ENCODE measurements at regions not wholly inside any gene's neighbourhood (a gene's known extent, or its start where the extent isn't known, plus 50 kb on each side); places are given as distances from the start of the nearest gene placed in this dataset.
"Not testable (repeated sequence)": the region's sequence is repeated elsewhere in the genome, so short reads cannot be mapped to it uniquely, and the experiment has no call there.

DNA sequence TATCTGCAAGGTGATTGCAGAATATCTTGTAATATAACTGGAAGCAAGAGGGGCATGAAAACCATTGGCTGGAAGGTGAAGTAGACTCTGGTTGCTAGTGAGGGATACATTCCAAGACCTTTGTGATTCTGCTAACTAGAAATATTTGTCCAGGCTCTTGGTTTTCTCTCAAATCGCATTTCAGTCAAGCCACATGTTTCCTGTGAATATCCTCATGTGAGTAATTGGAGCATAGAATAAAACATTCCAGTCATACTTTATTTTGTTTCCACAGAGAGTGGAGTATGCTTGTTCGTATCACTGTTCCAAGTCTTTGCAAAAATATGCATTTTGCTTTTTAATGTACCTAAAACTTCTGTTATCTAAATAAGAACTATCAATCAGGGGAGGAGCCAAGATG, 850.0 kb downstream of the EPHA3 start:
- no peak for TF ChIP-seq POLR2AphosphoS5 (IDR thresholded peaks at IDR 0.05; ENCODE audit: insufficient read depth, low read depth, low read length)
- no peak for TF ChIP-seq JUN (IDR thresholded peaks at IDR 0.05; ENCODE audit: borderline replicate concordance, insufficient read depth, insufficient read length, low read depth)
- TF ChIP-seq FOS (IDR thresholded peaks at IDR 0.05; ENCODE audit: borderline replicate concordance, insufficient read depth, low read length), result no peak
- no peak for TF ChIP-seq MYC (IDR thresholded peaks at IDR 0.05; ENCODE audit: low read depth, low read length)
- no peak for TF ChIP-seq POLR2A (IDR thresholded peaks at IDR 0.05; ENCODE audit: low read depth, low read length)
- TF ChIP-seq GATA2 (IDR thresholded peaks at IDR 0.05; ENCODE audit: insufficient read depth, insufficient read length, low read depth, low read length), result no peak
- TF ChIP-seq, protein P1, sequence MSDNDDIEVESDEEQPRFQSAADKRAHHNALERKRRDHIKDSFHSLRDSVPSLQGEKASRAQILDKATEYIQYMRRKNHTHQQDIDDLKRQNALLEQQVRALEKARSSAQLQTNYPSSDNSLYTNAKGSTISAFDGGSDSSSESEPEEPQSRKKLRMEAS (IDR thresholded peaks at IDR 0.05; ENCODE audit: insufficient read depth, insufficient read length), result no peak
- no peak for TF ChIP-seq EZH2 (IDR thresholded peaks at IDR 0.05; ENCODE audit: borderline replicate concordance, low read depth, low read length, severe bottlenecking)
- TF ChIP-seq, protein P2, sequence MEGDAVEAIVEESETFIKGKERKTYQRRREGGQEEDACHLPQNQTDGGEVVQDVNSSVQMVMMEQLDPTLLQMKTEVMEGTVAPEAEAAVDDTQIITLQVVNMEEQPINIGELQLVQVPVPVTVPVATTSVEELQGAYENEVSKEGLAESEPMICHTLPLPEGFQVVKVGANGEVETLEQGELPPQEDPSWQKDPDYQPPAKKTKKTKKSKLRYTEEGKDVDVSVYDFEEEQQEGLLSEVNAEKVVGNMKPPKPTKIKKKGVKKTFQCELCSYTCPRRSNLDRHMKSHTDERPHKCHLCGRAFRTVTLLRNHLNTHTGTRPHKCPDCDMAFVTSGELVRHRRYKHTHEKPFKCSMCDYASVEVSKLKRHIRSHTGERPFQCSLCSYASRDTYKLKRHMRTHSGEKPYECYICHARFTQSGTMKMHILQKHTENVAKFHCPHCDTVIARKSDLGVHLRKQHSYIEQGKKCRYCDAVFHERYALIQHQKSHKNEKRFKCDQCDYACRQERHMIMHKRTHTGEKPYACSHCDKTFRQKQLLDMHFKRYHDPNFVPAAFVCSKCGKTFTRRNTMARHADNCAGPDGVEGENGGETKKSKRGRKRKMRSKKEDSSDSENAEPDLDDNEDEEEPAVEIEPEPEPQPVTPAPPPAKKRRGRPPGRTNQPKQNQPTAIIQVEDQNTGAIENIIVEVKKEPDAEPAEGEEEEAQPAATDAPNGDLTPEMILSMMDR (IDR thresholded peaks at IDR 0.05; ENCODE audit: extremely low read depth in 1 of 2, insufficient read depth in 1 of 2, low read depth in 1 of 2, low read length in 2 of 2), result no peak
- DNase-seq (ENCODE audit: low read depth, low spot score) (no peak), FAIRE-seq (no peak)
- no TSS peak for BruUV-seq (replicated peaks)
- Histone ChIP-seq H3K9ac (replicated peaks; ENCODE audit: extremely low read depth, insufficient read depth, low read length) (no peak overlapping the region), H3K79me2 (ENCODE audit: control insufficient read depth, insufficient read depth, low read length) (no peaks in the 10 kb centered on the region), H4K20me1 (replicated peaks; ENCODE audit: control insufficient read depth, extremely low read depth, insufficient read depth, low read length) (no peaks in the 10 kb centered on the region), H3K27me3 (ENCODE audit: control insufficient read depth in 2 of 2, insufficient read depth in 2 of 2, low read length in 2 of 2) (no peaks in the 10 kb centered on the region), H3K9me1 (replicated peaks; ENCODE audit: control insufficient read depth, extremely low read depth, insufficient read depth, low read length) (no peaks in the 10 kb centered on the region), H3K9me3 (replicated peaks; ENCODE audit: control insufficient read depth, insufficient read depth, low read length) (peaks cover 6% of the 10 kb centered on the region), H2AFZ (ENCODE audit: low read depth, low read length) (no peak overlapping the region), H3K36me3 (ENCODE audit: control insufficient read depth in 2 of 2, extremely low read depth in 1 of 2, insufficient read depth in 2 of 2, low read length in 2 of 2) (no peaks in the 10 kb centered on the region), H3K27ac (ENCODE audit: insufficient read depth, low read depth, low read length) (no peak overlapping the region), H3K4me1 (ENCODE audit: control insufficient read depth, extremely low read depth, insufficient read depth, low read length) (no peaks in the 10 kb centered on the region), H3K4me3 (replicated peaks in 1 of 3; ENCODE audit: insufficient read depth in 1 of 3, low read depth in 1 of 3, low read length in 3 of 3) (no peak overlapping the region), H3K4me2 (ENCODE audit: insufficient read depth, low read length) (no peak overlapping the region)
- CTCF ChIA-PET, result no interaction called here
- POLR2A ChIA-PET, result no interaction called here
- intact Hi-C loops (cut with micrococcal nuclease) (no loop called here), dilution Hi-C loops (cut with MboI; ENCODE audit: extremely low pct_ligation_motif_present, low sequenced_read_pairs) (no loop called here)

DNA sequence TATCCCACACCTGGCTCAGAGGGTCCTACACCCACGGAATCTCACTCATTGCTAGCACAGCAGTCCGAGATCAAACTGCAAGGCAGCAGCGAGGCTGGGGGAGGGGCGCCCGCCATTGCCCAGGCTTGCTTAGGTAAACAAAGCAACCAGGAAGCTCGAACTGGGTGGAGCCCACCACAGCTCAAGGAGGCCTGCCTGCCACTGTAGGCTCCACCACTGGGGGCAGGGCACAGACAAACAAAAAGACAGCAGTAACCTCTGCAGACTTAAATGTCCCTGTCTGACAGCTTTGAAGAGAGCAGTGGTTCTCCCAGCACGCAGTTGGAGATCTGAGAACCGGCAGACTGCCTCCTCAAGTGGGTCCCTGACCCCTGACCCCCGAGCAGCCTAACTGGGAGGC, 850.7 kb downstream of the EPHA3 start:
- H3K4me3 ChIP-seq (replicated peaks in 1 of 3; ENCODE audit: insufficient read depth in 1 of 3, low read depth in 1 of 3, low read length in 3 of 3); H3K9me1 ChIP-seq (replicated peaks; ENCODE audit: control insufficient read depth, extremely low read depth, insufficient read depth, low read length); dilution Hi-C loops (cut with MboI; ENCODE audit: extremely low pct_ligation_motif_present, low sequenced_read_pairs); H3K9me3 ChIP-seq (replicated peaks; ENCODE audit: control insufficient read depth, insufficient read depth, low read length); H3K27me3 ChIP-seq (ENCODE audit: control insufficient read depth in 2 of 2, insufficient read depth in 2 of 2, low read length in 2 of 2); H3K4me1 ChIP-seq (ENCODE audit: control insufficient read depth, extremely low read depth, insufficient read depth, low read length); FAIRE-seq; H3K4me2 ChIP-seq (ENCODE audit: insufficient read depth, low read length); H3K79me2 ChIP-seq (ENCODE audit: control insufficient read depth, insufficient read depth, low read length); H4K20me1 ChIP-seq (replicated peaks; ENCODE audit: control insufficient read depth, extremely low read depth, insufficient read depth, low read length); H3K9ac ChIP-seq (replicated peaks; ENCODE audit: extremely low read depth, insufficient read depth, low read length); intact Hi-C loops (cut with micrococcal nuclease); CTCF ChIA-PET; BruUV-seq (replicated peaks); H3K36me3 ChIP-seq (ENCODE audit: control insufficient read depth in 2 of 2, extremely low read depth in 1 of 2, insufficient read depth in 2 of 2, low read length in 2 of 2); H3K27ac ChIP-seq (ENCODE audit: insufficient read depth, low read depth, low read length); H2AFZ ChIP-seq (ENCODE audit: low read depth, low read length); DNase-seq (ENCODE audit: low read depth, low spot score); POLR2A ChIA-PET: not testable (repeated sequence)

Measured in endothelial cell of umbilical vein (primary cell).